IMR-90 (cell line): ENCODE measurements at regions not wholly inside any gene's neighbourhood (a gene's known extent, or its start where the extent isn't known, plus 50 kb on each side); places are given as distances from the start of the nearest gene placed in this dataset.

Experiments used
- ATAC-seq: fragments of 200-7000 bp; cut with Tn5 transposase; 2 replicates; pipeline ENCODE4 v1.9.1; 2020; ENCODE audit warnings: low read depth, mild to moderate bottlenecking, moderate library complexity
- BruUV-seq: library from RNA; stranded (reverse); fragments of 400-500 nt; replicated peaks from 2 replicates; lab custom pipeline; 2021; lab: Mats Ljungman, UMichigan
- CTCF ChIA-PET: fragments of 300-600 bp; formaldehyde crosslinking; extraction: SDS; loops from one replicate; lab custom pipeline; 2021; ENCODE audit warnings: antibody characterized with exemption; lab: Yijun Ruan, JAX
- POLR2A ChIA-PET: fragments of 300-600 bp; sonication (Branson Sonifier 250); formaldehyde crosslinking; loops from one replicate; lab custom pipeline; 2022; ENCODE audit warnings: antibody characterized with exemption; ENCODE audit not compliant: unreplicated experiment; lab: Charles Lee
- DNase-seq: peaks from one replicate; pipeline ENCODE4 v3.0.0; 2013
- H2AFZ ChIP-seq: replicated peaks from 2 replicates; pipeline ENCODE3; 2013; ENCODE audit warnings: low read length, mild to moderate bottlenecking; ENCODE audit not compliant: poor library complexity
- H2AK5ac ChIP-seq: 2 replicates; pipeline ENCODE4 v1.6.1; 2013; ENCODE audit warnings: low read depth, low read length, inconsistent platforms
- H2AK9ac ChIP-seq: replicated peaks from 2 replicates; pipeline ENCODE3; 2013; ENCODE audit warnings: mild to moderate bottlenecking, low read depth, low read length, moderate library complexity; ENCODE audit not compliant: poor library complexity
- H2BK120ac ChIP-seq: 2 replicates; pipeline ENCODE4 v1.6.1; 2013; ENCODE audit warnings: low read depth, low read length, inconsistent platforms
- H2BK15ac ChIP-seq: 3 replicates; pipeline ENCODE4 v1.6.1; 2013; ENCODE audit warnings: low read depth, low read length, inconsistent platforms
- H2BK20ac ChIP-seq: 2 replicates; pipeline ENCODE4 v1.6.1; 2013; ENCODE audit warnings: low read depth, mild to moderate bottlenecking, inconsistent platforms, low read length, moderate library complexity
- H2BK5ac ChIP-seq: 2 replicates; pipeline ENCODE4 v1.6.1; 2013; ENCODE audit warnings: mild to moderate bottlenecking, low read depth, low read length, inconsistent platforms; ENCODE audit not compliant: poor library complexity, severe bottlenecking
- H3K14ac ChIP-seq: replicated peaks from 2 replicates; pipeline ENCODE4 v1.6.1; 2013; ENCODE audit warnings: low read depth, low read length, inconsistent platforms
- H3K18ac ChIP-seq: 2 replicates; pipeline ENCODE4 v1.6.1; 2013; ENCODE audit warnings: low read depth, low read length, control low read depth
- H3K23ac ChIP-seq: 2 replicates; pipeline ENCODE4 v1.6.1; 2013; ENCODE audit warnings: low read depth, low read length, inconsistent platforms
- H3K27ac ChIP-seq: 2 replicates; pipeline ENCODE4 v1.5.1; 2013; ENCODE audit warnings: mild to moderate bottlenecking, control low read depth, low read length; ENCODE audit not compliant: insufficient read depth
- H3K27me3 ChIP-seq: 2 replicates; pipeline ENCODE4 v1.6.1; 2013; ENCODE audit warnings: low read length; ENCODE audit not compliant: control insufficient read depth, insufficient read depth
- H3K36me3 ChIP-seq: 2 replicates; pipeline ENCODE4 v1.6.1; 2013; ENCODE audit warnings: low read length, mixed read lengths; ENCODE audit not compliant: control insufficient read depth, insufficient read depth
- H3K4ac ChIP-seq: 2 replicates; pipeline ENCODE4 v1.6.1; 2013; ENCODE audit warnings: low read depth, low read length, inconsistent platforms
- H3K4me1 ChIP-seq: 2 replicates; pipeline ENCODE4 v1.6.1; 2013; ENCODE audit warnings: low read length, mixed read lengths; ENCODE audit not compliant: control insufficient read depth, insufficient read depth
- H3K4me2 ChIP-seq: 2 replicates; pipeline ENCODE4 v1.6.1; 2013; ENCODE audit warnings: low read depth, mild to moderate bottlenecking, control low read depth, low read length, moderate library complexity
- H3K4me3 ChIP-seq: 2 replicates; pipeline ENCODE4 v1.5.1; 2013; ENCODE audit warnings: low read depth, mild to moderate bottlenecking, control low read depth, low read length, moderate library complexity; ENCODE audit not compliant: insufficient read depth
- H3K56ac ChIP-seq: 2 replicates; pipeline ENCODE4 v1.6.1; 2013; ENCODE audit warnings: low read length, inconsistent platforms; ENCODE audit not compliant: insufficient read depth; ENCODE audit errors: extremely low read depth
- H3K79me1 ChIP-seq, 2 experiments: 2 replicates each; pipeline ENCODE4 v1.6.1; 2013; ENCODE audit warnings: low read length in 2 of 2, inconsistent platforms in 1 of 2, low read depth in 1 of 2
- H3K9ac ChIP-seq: 2 replicates; pipeline ENCODE4 v1.6.1; 2013; ENCODE audit warnings: low read depth, low read length, control low read depth
- H3K9me1 ChIP-seq: 2 replicates; pipeline ENCODE4 v1.6.1; 2013; ENCODE audit warnings: low read length, inconsistent platforms; ENCODE audit not compliant: insufficient read depth
- H3K9me3 ChIP-seq: 2 replicates; pipeline ENCODE4 v1.6.1; 2013; ENCODE audit warnings: low read length; ENCODE audit not compliant: control insufficient read depth, insufficient read depth
- H4K20me1 ChIP-seq: 2 replicates; pipeline ENCODE4 v1.6.1; 2013; ENCODE audit warnings: low read length, inconsistent platforms; ENCODE audit not compliant: insufficient read depth
- H4K5ac ChIP-seq: 2 replicates; pipeline ENCODE4 v1.6.1; 2013; ENCODE audit warnings: mild to moderate bottlenecking, low read depth, low read length, control low read depth
- H4K8ac ChIP-seq, 2 experiments: 2 replicates each; pipeline ENCODE4 v1.6.1; 2013; ENCODE audit warnings: low read depth in 2 of 2, low read length in 2 of 2, control low read depth in 1 of 2, inconsistent platforms in 1 of 2
- H4K91ac ChIP-seq: 2 replicates; pipeline ENCODE4 v1.6.1; 2013; ENCODE audit warnings: low read depth, low read length, inconsistent platforms; ENCODE audit not compliant: insufficient read depth
- BHLHE40 ChIP-seq: fragments of 150-350 bp; IDR thresholded peaks from 2 replicates; pipeline ENCODE4 v1.6.1; 2016; ENCODE audit warnings: mild to moderate bottlenecking, low read depth, low read length
- CHD1 ChIP-seq: IDR thresholded peaks from 2 replicates; pipeline ENCODE4 v1.6.1; 2012; ENCODE audit warnings: low read depth, low read length, improper control_type of control experiment
- FOS ChIP-seq: fragments of 150-350 bp; IDR thresholded peaks from 2 replicates; pipeline ENCODE4 v1.6.1; 2016; ENCODE audit warnings: low read depth, low read length
- MAFK ChIP-seq: IDR thresholded peaks from 2 replicates; pipeline ENCODE4 v1.6.1; 2012; ENCODE audit warnings: low read depth, low read length, improper control_type of control experiment
- MAZ ChIP-seq: IDR thresholded peaks from 2 replicates; pipeline ENCODE4 v1.6.1; 2012; ENCODE audit warnings: low read depth, mild to moderate bottlenecking, low read length, improper control_type of control experiment, moderate library complexity, borderline replicate concordance
- MXI1 ChIP-seq: IDR thresholded peaks from 2 replicates; pipeline ENCODE4 v1.6.1; 2012; ENCODE audit warnings: low read depth, mild to moderate bottlenecking, low read length, moderate library complexity, borderline replicate concordance
- NFE2L2 ChIP-seq: fragments of 150-350 bp; IDR thresholded peaks from 2 replicates; pipeline ENCODE4 v1.6.1; 2016; ENCODE audit warnings: low read depth, mild to moderate bottlenecking, low read length
- POLR2A ChIP-seq: IDR thresholded peaks from 2 replicates; pipeline ENCODE4 v1.6.1; 2012; ENCODE audit warnings: mild to moderate bottlenecking, low read depth, low read length
- RAD21 ChIP-seq: IDR thresholded peaks from 2 replicates; pipeline ENCODE4 v1.6.1; 2012; ENCODE audit warnings: low read length, improper control_type of control experiment
- RCOR1 ChIP-seq: IDR thresholded peaks from 2 replicates; pipeline ENCODE4 v1.6.1; 2012; ENCODE audit warnings: mild to moderate bottlenecking, low read length, improper control_type of control experiment; ENCODE audit not compliant: insufficient replicate concordance
- SMC3 ChIP-seq: fragments of 150-350 bp; IDR thresholded peaks from 2 replicates; pipeline ENCODE4 v1.6.1; 2016; ENCODE audit warnings: low read depth, mild to moderate bottlenecking, antibody characterized with exemption, low read length, moderate library complexity
- WGBS, 2 experiments: methylation state at CpG; one replicate each; pipeline versions ENCODE4 v1.1.5 to v1.1.7; 2013; ENCODE audit warnings: missing lambda C conversion rate in 2 of 2; ENCODE audit not compliant: insufficient read length in 1 of 2; ENCODE audit errors: extremely low coverage in 2 of 2; 5-methylcytosine and 5-hydroxymethylcytosine counted together
- dilution Hi-C: fragments of 300-500 bp; cut with HindIII; formaldehyde crosslinking; loops from one replicate; pipeline ENCODE4 v1.14.3; 2018; ENCODE audit warnings: low sequenced_read_pairs; ENCODE audit not compliant: unreplicated experiment
- in situ Hi-C: fragments of 300-500 bp; cut with MboI; formaldehyde crosslinking; loops from 3 replicates; pipeline ENCODE4 v1.14.3; 2019; ENCODE audit warnings: low sequenced_read_pairs, inconsistent platforms, mixed read lengths
- intact Hi-C: fragments of 100-400 bp; cut with micrococcal nuclease; formaldehyde crosslinking; loops from 2 replicates; pipeline ENCODE4 v1.10.0; 2022
- TF ChIP-seq, protein P1 (sequence below): fragments of 150-350 bp; IDR thresholded peaks from 2 replicates; pipeline ENCODE4 v1.6.1; 2016; ENCODE audit warnings: low read depth, mild to moderate bottlenecking, low read length, moderate library complexity, borderline replicate concordance
- TF ChIP-seq, protein P2 (sequence below): conservative IDR thresholded peaks from 2 replicates; pipeline ENCODE4 v1.5.1; 2012; ENCODE audit warnings: mild to moderate bottlenecking, low read depth, low read length, improper control_type of control experiment
- TF ChIP-seq, protein P3 (sequence below): fragments of 150-350 bp; IDR thresholded peaks from 2 replicates; pipeline ENCODE4 v1.6.1; 2017; ENCODE audit warnings: mild to moderate bottlenecking, antibody characterized with exemption, low read length, low read depth

DNA sequence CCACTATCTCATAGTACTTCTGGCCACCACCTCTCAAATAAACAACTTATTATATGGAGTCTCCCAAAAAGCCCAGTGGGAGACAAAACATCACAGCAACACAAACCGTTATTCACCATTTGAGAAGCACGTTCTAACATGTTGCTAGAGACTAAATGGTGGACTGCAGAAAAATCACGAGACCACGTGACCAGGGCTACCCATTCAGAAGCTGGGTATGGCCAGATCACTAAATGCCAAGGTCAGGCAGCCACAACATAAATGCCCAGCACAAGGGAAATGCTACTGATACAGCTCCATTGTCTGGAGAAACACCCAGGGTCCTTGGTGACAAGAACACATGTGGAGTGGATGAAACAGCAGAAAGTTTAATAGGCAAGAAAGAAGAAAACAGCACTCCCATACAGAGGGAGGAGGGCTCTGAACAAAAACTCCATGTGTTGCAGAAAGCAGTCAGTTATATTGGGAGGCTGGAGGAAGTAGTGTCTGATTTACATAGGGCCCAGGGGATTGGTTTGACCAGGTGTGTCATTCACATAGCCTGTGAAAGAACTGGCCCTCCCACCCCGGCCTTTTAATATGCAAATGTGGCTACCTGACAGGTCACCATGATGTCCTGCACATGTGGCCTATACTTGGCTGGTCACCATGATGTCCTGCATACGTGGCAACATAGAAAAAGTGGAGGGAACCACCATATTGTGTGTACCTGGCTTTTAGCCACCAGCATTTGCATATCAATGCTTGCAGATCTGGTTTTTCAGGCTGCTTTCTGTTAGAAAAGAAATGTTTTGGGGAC lies 97.2 kb downstream of the TRIM36 start:
- H4K8ac ChIP-seq, result no peak overlapping the region
- BruUV-seq, result no TSS peak
- no peaks in the 10 kb centered on the region for H3K79me1 ChIP-seq
- H4K20me1 ChIP-seq, result no peaks in the 10 kb centered on the region
- no peak overlapping the region for H3K14ac ChIP-seq
- H2AK5ac ChIP-seq, result no peak overlapping the region
- no peak overlapping the region for H3K4me3 ChIP-seq
- H2BK15ac ChIP-seq, result no peak overlapping the region
- H4K91ac ChIP-seq, result no peak overlapping the region
- no peak overlapping the region for H2BK120ac ChIP-seq
- H3K18ac ChIP-seq, result no peak overlapping the region
- H3K4ac ChIP-seq, result no peak overlapping the region
- no peaks in the 10 kb centered on the region for H3K36me3 ChIP-seq
- no peaks in the 10 kb centered on the region for H3K9me3 ChIP-seq
- H3K4me2 ChIP-seq, result no peak overlapping the region
- ChIA-PET CTCF (no interaction called here), POLR2A (no interaction called here)
- DNase-seq (no peak), ATAC-seq (no peak)
- H3K9me1 ChIP-seq, result no peaks in the 10 kb centered on the region
- in situ Hi-C loops, result loop anchor here (25.0 kb wide), 1 partner anchor 1435 kb away; no protein-coding TSS in a partner anchor
- no peak overlapping the region for H4K5ac ChIP-seq
- H3K23ac ChIP-seq, result no peak overlapping the region
- H2BK5ac ChIP-seq, result no peak overlapping the region
- TF ChIP-seq MAFK, result no peak
- TF ChIP-seq MAZ, result no peak
- TF ChIP-seq SMC3, result no peak
- TF ChIP-seq BHLHE40, result no peak
- TF ChIP-seq, protein P1, sequence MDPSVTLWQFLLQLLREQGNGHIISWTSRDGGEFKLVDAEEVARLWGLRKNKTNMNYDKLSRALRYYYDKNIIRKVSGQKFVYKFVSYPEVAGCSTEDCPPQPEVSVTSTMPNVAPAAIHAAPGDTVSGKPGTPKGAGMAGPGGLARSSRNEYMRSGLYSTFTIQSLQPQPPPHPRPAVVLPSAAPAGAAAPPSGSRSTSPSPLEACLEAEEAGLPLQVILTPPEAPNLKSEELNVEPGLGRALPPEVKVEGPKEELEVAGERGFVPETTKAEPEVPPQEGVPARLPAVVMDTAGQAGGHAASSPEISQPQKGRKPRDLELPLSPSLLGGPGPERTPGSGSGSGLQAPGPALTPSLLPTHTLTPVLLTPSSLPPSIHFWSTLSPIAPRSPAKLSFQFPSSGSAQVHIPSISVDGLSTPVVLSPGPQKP, result no peak
- TF ChIP-seq NFE2L2, result no peak
- no peak for TF ChIP-seq RAD21
- TF ChIP-seq RCOR1, result no peak
- TF ChIP-seq, protein P2, sequence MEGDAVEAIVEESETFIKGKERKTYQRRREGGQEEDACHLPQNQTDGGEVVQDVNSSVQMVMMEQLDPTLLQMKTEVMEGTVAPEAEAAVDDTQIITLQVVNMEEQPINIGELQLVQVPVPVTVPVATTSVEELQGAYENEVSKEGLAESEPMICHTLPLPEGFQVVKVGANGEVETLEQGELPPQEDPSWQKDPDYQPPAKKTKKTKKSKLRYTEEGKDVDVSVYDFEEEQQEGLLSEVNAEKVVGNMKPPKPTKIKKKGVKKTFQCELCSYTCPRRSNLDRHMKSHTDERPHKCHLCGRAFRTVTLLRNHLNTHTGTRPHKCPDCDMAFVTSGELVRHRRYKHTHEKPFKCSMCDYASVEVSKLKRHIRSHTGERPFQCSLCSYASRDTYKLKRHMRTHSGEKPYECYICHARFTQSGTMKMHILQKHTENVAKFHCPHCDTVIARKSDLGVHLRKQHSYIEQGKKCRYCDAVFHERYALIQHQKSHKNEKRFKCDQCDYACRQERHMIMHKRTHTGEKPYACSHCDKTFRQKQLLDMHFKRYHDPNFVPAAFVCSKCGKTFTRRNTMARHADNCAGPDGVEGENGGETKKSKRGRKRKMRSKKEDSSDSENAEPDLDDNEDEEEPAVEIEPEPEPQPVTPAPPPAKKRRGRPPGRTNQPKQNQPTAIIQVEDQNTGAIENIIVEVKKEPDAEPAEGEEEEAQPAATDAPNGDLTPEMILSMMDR, result no peak
- TF ChIP-seq, protein P3, sequence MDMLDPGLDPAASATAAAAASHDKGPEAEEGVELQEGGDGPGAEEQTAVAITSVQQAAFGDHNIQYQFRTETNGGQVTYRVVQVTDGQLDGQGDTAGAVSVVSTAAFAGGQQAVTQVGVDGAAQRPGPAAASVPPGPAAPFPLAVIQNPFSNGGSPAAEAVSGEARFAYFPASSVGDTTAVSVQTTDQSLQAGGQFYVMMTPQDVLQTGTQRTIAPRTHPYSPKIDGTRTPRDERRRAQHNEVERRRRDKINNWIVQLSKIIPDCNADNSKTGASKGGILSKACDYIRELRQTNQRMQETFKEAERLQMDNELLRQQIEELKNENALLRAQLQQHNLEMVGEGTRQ, result no peak
- no peak for TF ChIP-seq POLR2A
- no peak for TF ChIP-seq CHD1
- no peak for TF ChIP-seq MXI1
- TF ChIP-seq FOS, result no peak
- no peak overlapping the region for H3K56ac ChIP-seq
- H2AFZ ChIP-seq, result no peak overlapping the region
- dilution Hi-C loops, result no loop called here
- no peak overlapping the region for H3K9ac ChIP-seq
- H3K4me1 ChIP-seq, result no peaks in the 10 kb centered on the region
- intact Hi-C loops, result no loop called here
- H2BK20ac ChIP-seq, result no peak overlapping the region
- H3K27me3 ChIP-seq, result no peaks in the 10 kb centered on the region
- WGBS, 2 experiments, result 23% methylated on average over 3 of the region's 6 CpGs; no CpG with 5 or more reads in 1 of the 2 experiments
- H2AK9ac ChIP-seq, result no peak overlapping the region
- H3K27ac ChIP-seq, result no peak overlapping the region
